H1 (cell line): ENCODE measurements at regions not wholly inside any gene's neighbourhood (a gene's known extent, or its start where the extent isn't known, plus 50 kb on each side); places are given as distances from the start of the nearest gene placed in this dataset.

Experiments used
- CEBPB ChIP-seq: IDR thresholded peaks from 2 replicates; pipeline ENCODE4 v1.6.1; 2012; ENCODE audit warnings: low read depth, low read length
- HDAC2 ChIP-seq, 2 experiments: fragments of 300-600 bp in 1 of 2; sonication (generic) in 1 of 2; IDR thresholded peaks; 2 replicates each; pipeline ENCODE4 v1.6.1; 2011 to 2012; ENCODE audit warnings: low read depth in 2 of 2, low read length in 2 of 2, mild to moderate bottlenecking in 2 of 2, moderate library complexity in 2 of 2, borderline replicate concordance in 1 of 2, inconsistent platforms in 1 of 2
- KDM4A ChIP-seq: IDR thresholded peaks from one replicate; pipeline ENCODE4 v1.7.1; 2012; ENCODE audit warnings: low read depth, mild to moderate bottlenecking, moderate library complexity, low read length, inconsistent platforms; ENCODE audit not compliant: severe bottlenecking
- KDM5A ChIP-seq: fragments of 200-600 bp; IDR thresholded peaks from 2 replicates; pipeline ENCODE4 v1.7.1; 2012; ENCODE audit warnings: mild to moderate bottlenecking, low read length, inconsistent platforms, mixed read lengths
- SP1 ChIP-seq: IDR thresholded peaks from 2 replicates; pipeline ENCODE4 v1.6.1; 2011; ENCODE audit warnings: low read depth, low read length
- TF ChIP-seq, protein P1 (sequence below), 3 experiments: IDR thresholded peaks; 1 replicate in 2 of 3; 2 replicates in 1 of 3; pipeline versions ENCODE4 v1.5.1 to v1.6.1; 2011; ENCODE audit warnings: low read length in 3 of 3, mild to moderate bottlenecking in 3 of 3, inconsistent platforms in 2 of 3, low read depth in 1 of 3, moderate library complexity in 1 of 3; ENCODE audit not compliant: insufficient read depth in 1 of 3; ENCODE audit errors: control extremely low read depth in 1 of 3

GRCh38 chr22:47334601-47335000 is 572.2 kb downstream of the TBC1D22A start (continued):
- TF ChIP-seq, protein P1, sequence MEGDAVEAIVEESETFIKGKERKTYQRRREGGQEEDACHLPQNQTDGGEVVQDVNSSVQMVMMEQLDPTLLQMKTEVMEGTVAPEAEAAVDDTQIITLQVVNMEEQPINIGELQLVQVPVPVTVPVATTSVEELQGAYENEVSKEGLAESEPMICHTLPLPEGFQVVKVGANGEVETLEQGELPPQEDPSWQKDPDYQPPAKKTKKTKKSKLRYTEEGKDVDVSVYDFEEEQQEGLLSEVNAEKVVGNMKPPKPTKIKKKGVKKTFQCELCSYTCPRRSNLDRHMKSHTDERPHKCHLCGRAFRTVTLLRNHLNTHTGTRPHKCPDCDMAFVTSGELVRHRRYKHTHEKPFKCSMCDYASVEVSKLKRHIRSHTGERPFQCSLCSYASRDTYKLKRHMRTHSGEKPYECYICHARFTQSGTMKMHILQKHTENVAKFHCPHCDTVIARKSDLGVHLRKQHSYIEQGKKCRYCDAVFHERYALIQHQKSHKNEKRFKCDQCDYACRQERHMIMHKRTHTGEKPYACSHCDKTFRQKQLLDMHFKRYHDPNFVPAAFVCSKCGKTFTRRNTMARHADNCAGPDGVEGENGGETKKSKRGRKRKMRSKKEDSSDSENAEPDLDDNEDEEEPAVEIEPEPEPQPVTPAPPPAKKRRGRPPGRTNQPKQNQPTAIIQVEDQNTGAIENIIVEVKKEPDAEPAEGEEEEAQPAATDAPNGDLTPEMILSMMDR (IDR thresholded peaks at IDR 0.05; ENCODE audit: control extremely low read depth in 1 of 3, insufficient read depth in 1 of 3, low read depth in 1 of 3, low read length in 3 of 3), result no peak
- TF ChIP-seq KDM5A (no peak), CEBPB (no peak), HDAC2 (IDR thresholded peaks at IDR 0.05; ENCODE audit: borderline replicate concordance in 1 of 2, low read depth in 2 of 2, low read length in 2 of 2) (no peak), KDM4A (no peak), SP1 (no peak)
